HG02852 (cell line): ENCODE measurements at regions not wholly inside any gene's neighbourhood (a gene's known extent, or its start where the extent isn't known, plus 50 kb on each side); places are given as distances from the start of the nearest gene placed in this dataset.
"Not testable (repeated sequence)": the region's sequence is repeated elsewhere in the genome, so short reads cannot be mapped to it uniquely, and the experiment has no call there.

Experiments
- ATAC-seq: cut with Tn5 transposase; IDR thresholded peaks from one replicate; pipeline ENCODE4 v1.9.1; 2021; ENCODE audit warnings: mild to moderate bottlenecking, moderate library complexity; ENCODE audit not compliant: unreplicated experiment

DNA sequence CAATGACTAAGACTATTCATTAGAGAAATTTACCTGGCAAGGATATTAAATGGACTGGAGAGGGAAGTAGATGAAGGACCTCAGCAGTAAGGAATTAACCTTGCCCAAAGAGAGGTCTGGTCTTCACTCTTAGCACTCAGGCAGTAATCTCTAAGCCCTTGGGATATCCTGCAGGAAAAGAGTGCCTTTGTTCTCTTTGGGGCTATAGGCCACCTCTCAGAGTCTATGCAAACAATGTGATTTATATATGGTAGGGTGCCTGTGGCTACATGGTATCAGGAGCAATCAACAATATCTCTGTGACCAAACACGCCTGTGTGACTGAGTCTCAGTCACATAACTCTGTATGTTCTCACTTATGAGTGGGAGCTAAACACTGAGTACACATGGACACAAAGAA, 154.7 kb upstream of the CDK1 start:
- ATAC-seq = no peak

DNA sequence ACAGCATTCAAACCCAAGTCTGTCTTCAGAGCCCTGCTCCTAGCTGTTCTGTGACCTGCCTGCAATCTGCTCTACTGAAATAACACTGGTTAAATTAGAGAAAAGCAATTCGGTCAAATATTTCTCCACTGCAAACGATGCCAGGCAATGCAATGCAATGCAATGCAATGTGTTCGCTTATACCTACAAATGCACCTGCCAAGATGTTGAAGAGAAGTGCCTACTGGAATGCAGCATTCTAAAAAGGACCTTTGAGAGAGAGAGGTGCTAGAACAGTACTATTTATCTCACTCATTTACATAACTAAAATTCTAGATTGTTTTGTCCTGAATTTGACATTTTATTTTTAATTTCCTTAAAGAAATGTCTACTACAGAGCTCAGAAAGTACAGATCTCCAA, 157.3 kb upstream of the CDK1 start:
- no peak for ATAC-seq

DNA sequence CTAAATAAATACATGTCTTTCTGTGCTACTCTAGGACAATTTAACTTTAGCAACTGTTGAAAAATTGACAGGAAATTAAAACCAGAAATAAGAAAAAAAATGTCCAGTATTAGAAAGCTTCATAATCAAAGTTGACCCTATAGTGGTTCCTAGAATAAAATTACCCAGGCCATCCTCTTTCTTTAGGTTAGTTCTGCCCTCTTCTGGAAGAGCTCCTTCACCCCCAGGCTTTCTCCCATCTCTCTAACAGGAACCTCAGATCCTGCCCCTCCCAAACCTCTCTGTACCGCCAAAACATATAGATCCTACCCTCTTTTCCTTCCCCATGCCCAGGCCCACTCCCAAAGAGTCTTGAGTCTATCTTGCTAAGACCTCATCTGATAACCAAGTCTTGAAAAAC, 159.4 kb upstream of the CDK1 start:
- no peak for ATAC-seq

DNA sequence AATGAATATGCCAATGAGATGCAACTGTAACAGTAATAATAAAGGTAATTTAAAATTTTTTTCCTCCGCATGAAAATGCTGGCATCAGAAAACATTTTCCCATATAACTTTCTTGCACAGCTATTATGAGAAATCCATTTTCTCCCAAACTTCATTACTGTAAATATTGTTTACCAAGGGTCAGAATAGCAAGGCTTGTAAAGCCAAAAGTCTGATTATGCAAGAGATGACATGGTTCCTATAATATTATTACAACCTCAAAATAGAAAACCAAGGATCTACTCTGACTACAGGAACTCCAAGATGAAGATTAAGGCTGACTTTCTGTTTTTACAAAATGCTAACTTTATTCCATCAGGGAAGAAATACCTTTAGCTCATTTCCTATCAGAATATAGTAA, 162.7 kb upstream of the CDK1 start:
- ATAC-seq = no peak

DNA sequence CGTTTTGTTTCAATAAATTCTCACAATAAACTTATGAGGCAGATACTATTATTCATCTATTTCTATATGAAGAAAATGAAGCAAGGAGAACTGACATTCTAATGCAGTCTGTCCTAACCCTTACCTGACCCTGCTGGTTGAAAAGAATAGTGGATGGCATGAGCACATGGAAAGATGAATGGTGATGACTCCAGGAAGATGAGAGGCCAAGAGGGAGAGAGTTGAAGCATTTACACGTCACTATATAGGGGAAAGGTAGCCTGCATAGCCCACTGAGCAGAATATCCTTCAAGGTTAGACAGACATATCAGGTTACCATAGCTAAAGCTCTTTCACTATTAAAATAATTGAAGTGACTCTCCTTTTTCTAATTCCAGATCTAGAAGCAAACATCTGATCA, 163.9 kb upstream of the CDK1 start:
- no peak for ATAC-seq

DNA sequence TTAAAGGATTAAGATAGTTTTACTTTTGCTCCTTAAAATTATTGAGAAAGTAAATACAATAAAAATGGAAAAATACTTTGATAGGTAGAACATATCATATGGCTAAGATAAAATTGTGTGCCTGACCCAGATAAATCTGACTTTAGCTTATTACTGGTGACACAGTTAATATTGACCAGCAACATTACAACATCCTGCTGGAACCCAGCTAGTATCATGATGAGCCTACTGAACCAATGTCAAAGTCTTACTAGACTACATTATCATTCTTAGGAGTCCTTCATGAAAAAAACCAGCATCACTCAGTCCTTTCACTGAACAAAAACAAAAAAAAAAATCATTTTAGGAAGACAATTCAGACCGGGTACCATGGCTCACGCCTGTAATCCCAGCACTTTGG, 164.8 kb upstream of the CDK1 start:
- ATAC-seq = no peak

DNA sequence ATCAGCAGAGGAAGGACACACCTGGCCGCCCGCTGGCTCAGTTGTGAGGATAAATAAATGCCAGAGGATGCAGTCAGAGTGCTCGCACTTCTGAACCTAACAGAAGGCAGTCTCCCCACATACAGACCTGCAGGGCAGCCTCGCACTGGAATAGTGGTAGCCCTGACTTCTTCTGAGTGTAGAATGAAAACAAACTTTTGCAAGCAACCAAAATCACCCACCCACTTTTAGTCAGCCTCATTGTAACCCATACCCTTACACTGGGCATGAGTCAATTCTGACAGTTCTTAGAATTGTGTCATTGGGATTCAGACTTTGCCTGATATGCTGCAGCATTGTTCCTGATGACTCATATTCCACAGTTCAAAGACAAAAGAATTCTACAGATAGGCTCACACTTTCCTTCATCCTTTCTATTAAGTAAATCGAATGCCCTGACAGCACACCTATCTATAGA, 167.0 kb upstream of the CDK1 start:
- no peak for ATAC-seq

DNA sequence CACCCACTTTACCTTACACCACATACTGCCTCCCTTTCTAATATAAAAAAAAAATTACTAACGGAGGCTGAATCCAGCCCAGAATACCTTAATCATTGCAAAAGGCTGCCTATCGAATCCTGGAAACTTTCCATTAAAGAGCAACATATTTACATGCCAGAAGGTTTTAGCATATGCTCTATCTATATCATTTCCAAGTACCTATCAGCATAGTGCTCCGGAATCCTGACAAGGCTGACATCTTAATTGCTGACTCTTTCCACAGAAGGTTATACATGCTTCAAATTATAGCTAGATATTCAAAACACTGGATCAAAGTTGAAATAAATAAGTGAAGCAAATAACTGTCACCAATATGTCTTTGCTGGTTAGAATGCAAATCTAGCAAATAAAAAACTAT, 170.9 kb upstream of the CDK1 start:
- ATAC-seq = no peak

DNA sequence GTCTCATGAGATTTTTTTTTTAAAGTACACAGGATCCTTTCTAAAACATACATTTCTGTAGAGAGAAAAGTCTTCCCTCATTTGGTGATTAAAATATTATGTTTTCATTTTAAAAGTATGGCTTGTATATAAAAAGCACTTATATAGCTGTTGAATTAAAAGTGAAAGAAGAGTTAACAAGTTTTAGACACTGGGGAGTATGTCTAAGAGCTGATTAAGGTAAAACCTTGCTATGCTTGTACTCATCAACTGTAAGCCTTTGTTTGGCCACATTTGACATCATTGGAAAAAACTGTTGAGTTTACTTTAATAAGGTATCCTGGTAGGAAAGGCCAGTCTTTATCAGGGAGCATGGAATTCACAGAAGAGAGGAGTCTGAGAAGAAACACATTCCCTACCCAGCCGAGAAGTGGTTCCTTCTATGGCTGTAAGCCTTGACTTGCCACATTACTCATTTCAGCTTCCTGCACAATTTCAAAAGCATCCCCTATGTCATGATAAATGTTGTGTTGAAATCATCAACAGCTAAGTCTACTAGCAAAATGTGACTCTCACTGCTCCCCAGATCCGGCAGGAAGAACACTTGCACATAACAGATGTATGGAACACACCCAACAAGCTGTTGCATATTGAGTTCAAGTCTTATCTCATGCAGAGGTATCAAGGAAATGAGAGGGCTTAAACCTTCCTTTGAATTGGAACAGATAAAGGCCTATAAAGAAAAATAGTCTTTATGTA, 171.8 kb upstream of the CDK1 start:
- ATAC-seq = no peak

DNA sequence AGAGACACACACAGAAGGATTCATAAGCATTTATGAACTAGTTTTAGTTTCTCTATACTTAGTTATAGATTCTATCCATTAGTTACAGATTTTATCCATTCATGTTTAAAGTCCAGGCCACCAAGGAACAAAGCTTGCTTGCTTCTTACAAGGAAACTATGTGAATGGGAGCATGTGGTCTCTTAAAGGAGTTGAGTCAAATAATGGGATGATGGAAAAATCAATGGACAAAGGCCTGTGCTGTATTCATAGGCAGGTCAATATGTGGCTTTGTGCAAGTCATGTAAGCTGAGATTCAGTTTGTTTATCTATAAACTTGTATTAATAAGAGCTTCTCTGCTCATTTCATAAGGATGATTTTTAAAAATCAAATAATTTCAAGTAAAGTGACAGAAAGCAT, 172.8 kb upstream of the CDK1 start:
- no peak for ATAC-seq

DNA sequence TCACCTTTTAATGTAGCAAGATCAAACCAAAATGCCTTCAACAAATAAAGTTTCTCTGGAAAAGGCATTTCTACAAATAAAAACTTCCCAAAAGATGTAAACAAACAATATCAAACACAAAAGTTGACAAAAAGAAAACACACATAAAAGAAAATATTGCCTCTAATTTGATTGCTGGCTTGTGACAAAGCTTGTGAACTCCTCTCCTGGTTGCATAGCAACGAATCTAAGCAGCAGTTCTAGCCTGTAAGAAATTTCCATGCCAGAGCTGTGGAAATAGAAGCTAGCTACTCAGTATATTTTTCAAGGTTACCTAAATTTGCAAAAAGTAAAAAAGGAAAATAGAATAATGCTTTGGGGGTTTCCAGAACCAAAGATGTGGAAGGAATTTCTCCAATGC, 173.9 kb upstream of the CDK1 start:
- ATAC-seq = no peak

DNA sequence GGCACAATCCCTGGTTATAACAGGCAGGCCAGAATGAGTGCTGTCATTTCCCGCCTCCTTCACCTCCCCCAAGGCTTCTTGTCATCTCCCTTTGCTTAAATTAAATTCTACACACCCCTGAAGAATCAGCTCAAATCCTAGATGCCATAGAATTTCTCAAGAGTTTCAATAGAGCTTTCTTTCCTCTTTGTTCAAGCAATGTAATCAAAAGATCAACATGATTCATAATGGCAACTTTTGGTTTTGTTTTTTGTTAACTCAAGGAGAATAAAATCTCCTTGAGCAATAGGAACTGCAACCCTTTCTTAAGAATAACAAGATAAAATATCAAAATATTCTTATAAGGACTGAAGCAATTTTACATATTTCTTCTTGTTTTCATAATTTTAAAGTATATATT, 180.8 kb upstream of the CDK1 start:
- no peak for ATAC-seq

DNA sequence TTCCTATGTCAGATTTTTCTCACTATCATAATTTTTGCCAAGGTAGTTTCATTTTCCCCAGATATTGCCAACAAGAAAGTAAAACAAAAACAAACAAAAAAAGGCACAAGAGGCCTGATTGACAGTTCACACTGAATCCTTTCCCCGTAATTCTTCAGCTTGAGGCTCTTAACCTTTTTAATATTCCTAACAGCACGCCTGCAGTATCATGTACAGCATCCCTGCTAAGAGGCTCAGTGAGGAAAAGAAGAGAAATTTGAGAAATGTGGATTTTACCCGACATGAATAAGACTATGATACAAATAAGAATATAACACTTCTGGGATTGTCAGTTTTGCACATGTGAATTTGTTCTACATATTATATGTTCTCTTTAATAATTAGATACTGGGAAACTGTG, 182.4 kb upstream of the CDK1 start:
- ATAC-seq = no peak

DNA sequence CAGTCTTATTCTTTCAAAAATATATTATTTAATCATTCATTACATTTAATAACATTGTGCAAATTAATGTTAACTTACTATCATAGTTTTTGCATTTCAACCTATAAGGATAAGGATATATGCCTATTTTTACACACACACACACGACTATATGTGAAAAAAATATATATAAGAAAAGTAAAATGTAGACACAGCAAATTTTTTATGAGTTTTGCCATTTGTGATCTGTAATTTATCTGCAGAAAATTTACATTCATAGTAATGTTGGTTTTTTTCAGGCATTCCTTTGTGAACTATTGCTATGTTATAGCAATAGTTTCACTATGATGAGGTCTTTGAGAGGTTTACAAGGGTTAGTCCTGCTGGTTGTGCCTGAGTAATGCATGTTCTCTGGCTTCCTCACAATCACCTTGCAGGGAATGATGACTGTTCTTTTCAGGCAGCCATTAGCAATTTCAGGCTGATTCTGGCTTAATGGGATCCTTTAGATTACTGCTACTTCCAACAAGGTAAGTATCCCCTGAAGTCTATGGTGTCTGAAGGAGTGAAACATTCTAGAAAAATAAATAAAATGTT, 183.7 kb upstream of the CDK1 start:
- ATAC-seq = no peak

DNA sequence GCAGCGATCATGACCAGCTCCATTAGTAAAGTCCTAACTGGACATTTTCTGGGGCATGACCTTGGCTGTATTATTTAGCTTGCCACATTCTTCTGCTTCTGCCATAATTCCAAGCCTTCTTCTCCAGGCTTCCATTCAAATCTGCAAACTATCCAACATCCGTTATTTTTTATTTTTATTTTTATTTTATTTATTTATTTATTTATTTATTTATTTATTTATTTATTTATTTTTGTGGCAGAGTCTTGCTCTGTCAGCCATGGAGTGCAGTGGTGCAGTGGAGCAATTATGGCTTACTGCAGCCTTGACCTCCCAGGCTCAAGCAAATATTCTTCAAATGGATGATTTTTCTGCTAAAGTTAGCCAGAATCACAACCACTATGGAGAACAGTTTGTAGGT, 187.2 kb upstream of the CDK1 start:
- no peak for ATAC-seq

DNA sequence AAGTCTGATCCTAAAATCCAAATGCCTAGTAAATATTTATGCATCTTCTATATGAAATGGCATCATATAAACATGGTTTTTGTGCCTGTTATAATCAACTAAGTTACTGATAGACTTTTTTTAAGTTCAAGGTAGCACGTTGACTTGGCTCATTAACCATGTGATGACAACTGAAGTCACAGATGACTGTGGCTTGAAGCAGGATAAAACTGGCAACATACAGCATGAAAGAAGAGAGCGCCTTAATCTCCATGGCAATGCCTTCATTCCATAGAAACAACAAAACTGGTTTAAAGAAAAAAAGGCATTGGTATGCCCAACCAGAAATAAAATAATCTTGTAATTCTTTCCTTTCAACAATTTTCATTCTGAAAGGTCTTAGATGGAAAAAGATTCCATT, 188.9 kb upstream of the CDK1 start:
- ATAC-seq = no peak

DNA sequence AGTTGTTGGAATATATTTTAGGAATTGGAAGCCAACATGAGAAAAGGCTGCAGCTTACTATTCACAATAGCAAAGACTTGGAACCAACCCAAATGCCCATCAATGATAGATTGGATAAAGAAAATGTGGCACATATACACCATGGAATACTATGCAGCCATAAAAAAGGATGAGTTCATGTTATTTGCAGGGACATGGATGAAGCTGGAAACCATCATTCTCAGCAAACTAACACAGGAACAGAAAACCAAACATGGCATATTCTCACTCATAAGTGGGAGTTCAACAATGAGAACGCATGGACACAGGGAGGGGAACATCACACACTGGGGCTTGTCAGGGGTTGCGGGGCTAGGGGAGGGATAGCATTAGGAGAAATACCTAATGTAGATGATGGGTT, 192.1 kb upstream of the ANK3 start:
- ATAC-seq = not testable (repeated sequence)

DNA sequence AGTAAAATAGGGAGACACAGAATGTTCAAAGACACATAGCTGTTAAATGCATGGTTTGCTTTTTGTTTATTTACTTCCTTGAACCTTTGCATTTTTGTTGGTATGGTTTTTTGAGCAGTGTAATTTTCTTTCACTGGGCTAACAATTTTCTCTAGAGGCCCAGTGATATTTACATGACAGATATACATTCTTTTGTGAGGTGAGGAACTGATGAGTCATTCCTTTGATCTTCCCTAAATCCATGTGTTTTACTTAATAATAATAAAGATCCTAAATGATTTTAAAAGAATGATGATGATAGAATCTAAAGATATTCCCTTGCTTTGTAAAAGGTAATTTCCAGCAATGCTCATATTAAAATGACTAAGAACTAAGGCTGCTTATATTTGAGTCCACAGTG, 188.5 kb upstream of the ANK3 start:
- ATAC-seq = no peak

DNA sequence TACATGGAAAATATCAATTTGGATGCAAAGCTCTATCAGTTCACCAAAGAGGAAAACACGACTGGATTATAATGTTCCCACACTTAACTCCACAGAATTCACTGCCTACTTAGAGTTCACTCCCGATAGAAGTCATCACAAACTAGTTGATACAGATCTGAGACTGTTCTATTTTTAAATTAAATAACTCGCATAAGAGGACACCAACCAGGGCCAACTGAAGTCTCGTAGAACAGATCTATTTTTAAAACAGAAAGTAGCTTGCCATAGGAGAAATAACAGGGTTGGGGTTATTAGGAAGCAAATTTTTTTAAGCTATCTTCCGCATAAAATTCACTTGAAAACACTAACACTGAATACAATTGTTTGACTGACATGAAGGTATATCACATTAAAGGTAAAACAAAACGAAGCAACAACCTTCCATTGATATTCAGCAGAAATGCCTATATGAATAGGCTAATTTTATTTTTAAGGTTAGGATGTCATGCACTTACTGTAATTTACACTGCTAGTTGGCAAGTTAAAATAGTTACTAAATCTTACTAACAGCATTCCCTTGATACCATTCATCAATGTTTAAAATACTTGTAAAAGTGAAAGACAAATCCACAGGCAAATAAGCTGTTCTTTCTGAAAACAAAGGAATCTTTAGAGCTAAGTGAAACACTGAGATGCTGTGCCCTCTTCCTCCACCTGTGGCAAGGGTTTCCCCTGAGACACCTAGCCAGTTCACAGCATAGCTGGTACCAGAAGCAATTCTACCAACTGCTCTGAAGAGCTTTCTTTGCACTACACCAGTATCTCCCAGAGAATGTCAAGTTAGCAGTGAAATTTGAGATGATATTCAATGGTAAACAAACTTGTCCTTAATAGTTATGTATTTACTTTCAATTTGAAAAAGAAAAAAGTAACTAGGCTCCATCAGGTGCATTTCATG, 186.7 kb upstream of the ANK3 start:
- no peak for ATAC-seq

DNA sequence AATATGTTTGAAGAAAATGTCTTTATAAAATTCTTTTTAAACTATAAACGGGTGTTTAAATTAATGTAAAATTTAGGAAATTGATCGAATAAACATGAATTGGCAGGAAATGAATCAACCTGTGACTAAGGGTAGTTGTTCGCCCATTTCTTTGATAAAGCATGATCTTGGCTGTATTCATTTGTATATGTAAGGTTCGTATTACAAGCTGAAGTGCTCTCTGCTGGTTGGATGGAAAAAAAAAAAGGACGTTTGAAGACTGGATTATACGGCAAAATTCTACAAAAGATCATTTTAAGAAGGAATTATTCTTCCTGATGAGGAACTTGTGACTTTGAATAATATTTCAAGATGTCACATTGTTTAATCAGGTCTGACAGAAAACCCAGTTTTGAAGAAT, 185.4 kb upstream of the ANK3 start:
- no peak for ATAC-seq

DNA sequence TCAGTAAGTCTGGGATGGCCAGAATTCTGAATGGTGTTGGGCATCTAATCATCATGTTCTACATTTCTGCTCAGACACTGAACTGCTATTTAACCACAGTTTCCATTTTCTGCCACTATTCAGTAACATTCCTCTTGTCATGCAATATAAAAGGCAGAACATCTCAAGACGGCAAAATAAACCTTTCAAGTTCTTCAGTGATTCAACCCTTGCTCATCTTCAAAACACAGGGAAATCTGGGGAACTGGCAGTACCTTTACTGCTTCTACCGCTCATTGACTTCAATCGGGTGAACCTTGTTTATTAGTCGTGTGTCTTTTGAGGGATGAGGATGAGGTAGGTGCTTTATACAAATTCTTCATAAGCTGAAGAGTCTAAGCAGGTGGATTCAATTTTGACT, 184.7 kb upstream of the ANK3 start:
- no peak for ATAC-seq

DNA sequence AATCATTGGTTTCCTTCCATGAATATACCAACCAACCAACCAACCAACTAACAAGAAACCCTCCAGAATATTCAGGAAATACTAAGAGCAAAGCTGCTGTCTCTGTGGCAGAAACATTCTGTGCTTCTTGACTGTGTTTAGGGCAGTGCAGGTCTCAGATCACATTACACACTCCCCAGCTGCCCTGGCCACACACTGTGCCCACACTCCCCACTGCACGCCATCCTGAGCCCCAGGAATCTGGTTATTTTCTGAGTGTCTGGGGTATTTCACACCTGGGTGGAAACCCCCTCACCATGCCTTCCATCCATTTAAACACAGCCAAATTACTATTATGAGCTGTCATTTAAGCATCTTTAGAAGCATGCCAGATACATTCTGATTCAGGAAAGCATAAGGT, 183.7 kb upstream of the ANK3 start:
- ATAC-seq = peak; percentile 53
